ENCODE measurements at regions not wholly inside any gene's neighbourhood (a gene's known extent, or its start where the extent isn't known, plus 50 kb on each side); places are given as distances from the start of the nearest gene placed in this dataset.

GRCh38 chr11:69572233-69572860, 68.6 kb upstream of the CCND1 start:
- no peak for DNase-seq

GRCh38 chr11:69572861-69573260, 68.1 kb upstream of the CCND1 start:
- intact Hi-C loops (cut with DNase I) = no loop called here
- TF ChIP-seq, protein P1, sequence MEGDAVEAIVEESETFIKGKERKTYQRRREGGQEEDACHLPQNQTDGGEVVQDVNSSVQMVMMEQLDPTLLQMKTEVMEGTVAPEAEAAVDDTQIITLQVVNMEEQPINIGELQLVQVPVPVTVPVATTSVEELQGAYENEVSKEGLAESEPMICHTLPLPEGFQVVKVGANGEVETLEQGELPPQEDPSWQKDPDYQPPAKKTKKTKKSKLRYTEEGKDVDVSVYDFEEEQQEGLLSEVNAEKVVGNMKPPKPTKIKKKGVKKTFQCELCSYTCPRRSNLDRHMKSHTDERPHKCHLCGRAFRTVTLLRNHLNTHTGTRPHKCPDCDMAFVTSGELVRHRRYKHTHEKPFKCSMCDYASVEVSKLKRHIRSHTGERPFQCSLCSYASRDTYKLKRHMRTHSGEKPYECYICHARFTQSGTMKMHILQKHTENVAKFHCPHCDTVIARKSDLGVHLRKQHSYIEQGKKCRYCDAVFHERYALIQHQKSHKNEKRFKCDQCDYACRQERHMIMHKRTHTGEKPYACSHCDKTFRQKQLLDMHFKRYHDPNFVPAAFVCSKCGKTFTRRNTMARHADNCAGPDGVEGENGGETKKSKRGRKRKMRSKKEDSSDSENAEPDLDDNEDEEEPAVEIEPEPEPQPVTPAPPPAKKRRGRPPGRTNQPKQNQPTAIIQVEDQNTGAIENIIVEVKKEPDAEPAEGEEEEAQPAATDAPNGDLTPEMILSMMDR (IDR thresholded peaks at IDR 0.05) = no peak
- H3K9me3 ChIP-seq = no peaks in the 10 kb centered on the region
- ATAC-seq = no peak
- no peaks in the 10 kb centered on the region for H3K27me3 ChIP-seq
- no peaks in the 10 kb centered on the region for H3K36me3 ChIP-seq
- no peak overlapping the region for H3K4me3 ChIP-seq
- no peak for DNase-seq
- no peaks in the 10 kb centered on the region for H3K4me1 ChIP-seq
- H3K27ac ChIP-seq = no peak overlapping the region
- 49 to 69% methylated on average over 5 of the region's 5 CpGs for WGBS, 2 donors
- FAIRE-seq = no peak

More at GRCh38 chr11:69572233-69572860, 68.6 kb upstream of the CCND1 start:
- H3K36me3 ChIP-seq = no peaks in the 10 kb centered on the region
- no peak overlapping the region for H3K4me3 ChIP-seq
- no peaks in the 10 kb centered on the region for H3K27me3 ChIP-seq
- 64 to 69% methylated on average over 11 of the region's 11 CpGs for WGBS, 2 donors
- H3K9me3 ChIP-seq = no peaks in the 10 kb centered on the region
- H3K27ac ChIP-seq = no peak overlapping the region
- FAIRE-seq = no peak
- ATAC-seq = no peak
- TF ChIP-seq, protein P1 (IDR thresholded peaks at IDR 0.05) = no peak
- H3K4me1 ChIP-seq = no peaks in the 10 kb centered on the region
- intact Hi-C loops (cut with DNase I) = no loop called here

- ATAC-seq (no peak), DNase-seq (no peak), FAIRE-seq (no peak)
- Histone ChIP-seq H3K27ac (no peak overlapping the region), H3K27me3 (no peaks in the 10 kb centered on the region), H3K9me3 (no peaks in the 10 kb centered on the region), H3K4me1 (no peaks in the 10 kb centered on the region), H3K4me3 (no peak overlapping the region), H3K36me3 (no peaks in the 10 kb centered on the region)
- 73 to 76% methylated on average over 13 of the region's 13 CpGs for WGBS, 2 donors
- intact Hi-C loops (cut with DNase I) = no loop called here
- TF ChIP-seq, protein P1 (IDR thresholded peaks at IDR 0.05) = no peak
Measured at GRCh38 chr11:69573761-69574607, 67.0 kb upstream of the CCND1 start.

- FAIRE-seq = no peak
- no peaks in the 10 kb centered on the region for H3K27me3 ChIP-seq
- DNase-seq = no peak
- H3K27ac ChIP-seq = no peak overlapping the region
- no peaks in the 10 kb centered on the region for H3K9me3 ChIP-seq
- no peaks in the 10 kb centered on the region for H3K36me3 ChIP-seq
- no peak overlapping the region for H3K4me3 ChIP-seq
- intact Hi-C loops (cut with DNase I) = no loop called here
- no peaks in the 10 kb centered on the region for H3K4me1 ChIP-seq
- ATAC-seq = no peak
- 69 to 73% methylated on average over 16 of the region's 16 CpGs for WGBS, 2 donors
- TF ChIP-seq, protein P1 (IDR thresholded peaks at IDR 0.05) = no peak
Measured at GRCh38 chr11:69574608-69575255, 66.2 kb upstream of the CCND1 start.
